IMR-90 (cell line): ENCODE measurements at regions not wholly inside any gene's neighbourhood (a gene's known extent, or its start where the extent isn't known, plus 50 kb on each side); places are given as distances from the start of the nearest gene placed in this dataset.

Experiments used
- ATAC-seq: fragments of 200-7000 bp; cut with Tn5 transposase; 2 replicates; pipeline ENCODE4 v1.9.1; 2020; ENCODE audit warnings: low read depth, mild to moderate bottlenecking, moderate library complexity
- BruUV-seq: library from RNA; stranded (reverse); fragments of 400-500 nt; replicated peaks from 2 replicates; lab custom pipeline; 2021; lab: Mats Ljungman, UMichigan
- CTCF ChIA-PET: fragments of 300-600 bp; formaldehyde crosslinking; extraction: SDS; loops from one replicate; lab custom pipeline; 2021; ENCODE audit warnings: antibody characterized with exemption; lab: Yijun Ruan, JAX
- POLR2A ChIA-PET: fragments of 300-600 bp; sonication (Branson Sonifier 250); formaldehyde crosslinking; loops from one replicate; lab custom pipeline; 2022; ENCODE audit warnings: antibody characterized with exemption; ENCODE audit not compliant: unreplicated experiment; lab: Charles Lee
- DNase-seq: peaks from one replicate; pipeline ENCODE4 v3.0.0; 2013
- H2AFZ ChIP-seq: replicated peaks from 2 replicates; pipeline ENCODE3; 2013; ENCODE audit warnings: low read length, mild to moderate bottlenecking; ENCODE audit not compliant: poor library complexity
- H2AK5ac ChIP-seq: 2 replicates; pipeline ENCODE4 v1.6.1; 2013; ENCODE audit warnings: low read depth, low read length, inconsistent platforms
- H2AK9ac ChIP-seq: replicated peaks from 2 replicates; pipeline ENCODE3; 2013; ENCODE audit warnings: mild to moderate bottlenecking, low read depth, low read length, moderate library complexity; ENCODE audit not compliant: poor library complexity
- H2BK120ac ChIP-seq: 2 replicates; pipeline ENCODE4 v1.6.1; 2013; ENCODE audit warnings: low read depth, low read length, inconsistent platforms
- H2BK15ac ChIP-seq: 3 replicates; pipeline ENCODE4 v1.6.1; 2013; ENCODE audit warnings: low read depth, low read length, inconsistent platforms
- H2BK20ac ChIP-seq: 2 replicates; pipeline ENCODE4 v1.6.1; 2013; ENCODE audit warnings: low read depth, mild to moderate bottlenecking, inconsistent platforms, low read length, moderate library complexity
- H2BK5ac ChIP-seq: 2 replicates; pipeline ENCODE4 v1.6.1; 2013; ENCODE audit warnings: mild to moderate bottlenecking, low read depth, low read length, inconsistent platforms; ENCODE audit not compliant: poor library complexity, severe bottlenecking
- H3K14ac ChIP-seq: replicated peaks from 2 replicates; pipeline ENCODE4 v1.6.1; 2013; ENCODE audit warnings: low read depth, low read length, inconsistent platforms
- H3K18ac ChIP-seq: 2 replicates; pipeline ENCODE4 v1.6.1; 2013; ENCODE audit warnings: low read depth, low read length, control low read depth
- H3K23ac ChIP-seq: 2 replicates; pipeline ENCODE4 v1.6.1; 2013; ENCODE audit warnings: low read depth, low read length, inconsistent platforms
- H3K27ac ChIP-seq: 2 replicates; pipeline ENCODE4 v1.5.1; 2013; ENCODE audit warnings: mild to moderate bottlenecking, control low read depth, low read length; ENCODE audit not compliant: insufficient read depth
- H3K27me3 ChIP-seq: 2 replicates; pipeline ENCODE4 v1.6.1; 2013; ENCODE audit warnings: low read length; ENCODE audit not compliant: control insufficient read depth, insufficient read depth
- H3K36me3 ChIP-seq: 2 replicates; pipeline ENCODE4 v1.6.1; 2013; ENCODE audit warnings: low read length, mixed read lengths; ENCODE audit not compliant: control insufficient read depth, insufficient read depth
- H3K4ac ChIP-seq: 2 replicates; pipeline ENCODE4 v1.6.1; 2013; ENCODE audit warnings: low read depth, low read length, inconsistent platforms
- H3K4me1 ChIP-seq: 2 replicates; pipeline ENCODE4 v1.6.1; 2013; ENCODE audit warnings: low read length, mixed read lengths; ENCODE audit not compliant: control insufficient read depth, insufficient read depth
- H3K4me2 ChIP-seq: 2 replicates; pipeline ENCODE4 v1.6.1; 2013; ENCODE audit warnings: low read depth, mild to moderate bottlenecking, control low read depth, low read length, moderate library complexity
- H3K4me3 ChIP-seq: 2 replicates; pipeline ENCODE4 v1.5.1; 2013; ENCODE audit warnings: low read depth, mild to moderate bottlenecking, control low read depth, low read length, moderate library complexity; ENCODE audit not compliant: insufficient read depth
- H3K56ac ChIP-seq: 2 replicates; pipeline ENCODE4 v1.6.1; 2013; ENCODE audit warnings: low read length, inconsistent platforms; ENCODE audit not compliant: insufficient read depth; ENCODE audit errors: extremely low read depth
- H3K79me1 ChIP-seq, 2 experiments: 2 replicates each; pipeline ENCODE4 v1.6.1; 2013; ENCODE audit warnings: low read length in 2 of 2, inconsistent platforms in 1 of 2, low read depth in 1 of 2
- H3K9ac ChIP-seq: 2 replicates; pipeline ENCODE4 v1.6.1; 2013; ENCODE audit warnings: low read depth, low read length, control low read depth
- H3K9me1 ChIP-seq: 2 replicates; pipeline ENCODE4 v1.6.1; 2013; ENCODE audit warnings: low read length, inconsistent platforms; ENCODE audit not compliant: insufficient read depth
- H3K9me3 ChIP-seq: 2 replicates; pipeline ENCODE4 v1.6.1; 2013; ENCODE audit warnings: low read length; ENCODE audit not compliant: control insufficient read depth, insufficient read depth
- H4K20me1 ChIP-seq: 2 replicates; pipeline ENCODE4 v1.6.1; 2013; ENCODE audit warnings: low read length, inconsistent platforms; ENCODE audit not compliant: insufficient read depth
- H4K5ac ChIP-seq: 2 replicates; pipeline ENCODE4 v1.6.1; 2013; ENCODE audit warnings: mild to moderate bottlenecking, low read depth, low read length, control low read depth
- H4K8ac ChIP-seq, 2 experiments: 2 replicates each; pipeline ENCODE4 v1.6.1; 2013; ENCODE audit warnings: low read depth in 2 of 2, low read length in 2 of 2, control low read depth in 1 of 2, inconsistent platforms in 1 of 2
- H4K91ac ChIP-seq: 2 replicates; pipeline ENCODE4 v1.6.1; 2013; ENCODE audit warnings: low read depth, low read length, inconsistent platforms; ENCODE audit not compliant: insufficient read depth
- BHLHE40 ChIP-seq: fragments of 150-350 bp; IDR thresholded peaks from 2 replicates; pipeline ENCODE4 v1.6.1; 2016; ENCODE audit warnings: mild to moderate bottlenecking, low read depth, low read length
- CEBPB ChIP-seq: IDR thresholded peaks from 2 replicates; pipeline ENCODE4 v1.6.1; 2012; ENCODE audit warnings: low read depth, low read length, improper control_type of control experiment
- CHD1 ChIP-seq: IDR thresholded peaks from 2 replicates; pipeline ENCODE4 v1.6.1; 2012; ENCODE audit warnings: low read depth, low read length, improper control_type of control experiment
- MAFK ChIP-seq: IDR thresholded peaks from 2 replicates; pipeline ENCODE4 v1.6.1; 2012; ENCODE audit warnings: low read depth, low read length, improper control_type of control experiment
- MAZ ChIP-seq: IDR thresholded peaks from 2 replicates; pipeline ENCODE4 v1.6.1; 2012; ENCODE audit warnings: low read depth, mild to moderate bottlenecking, low read length, improper control_type of control experiment, moderate library complexity, borderline replicate concordance
- MXI1 ChIP-seq: IDR thresholded peaks from 2 replicates; pipeline ENCODE4 v1.6.1; 2012; ENCODE audit warnings: low read depth, mild to moderate bottlenecking, low read length, moderate library complexity, borderline replicate concordance
- NFE2L2 ChIP-seq: fragments of 150-350 bp; IDR thresholded peaks from 2 replicates; pipeline ENCODE4 v1.6.1; 2016; ENCODE audit warnings: low read depth, mild to moderate bottlenecking, low read length
- RFX5 ChIP-seq: IDR thresholded peaks from 2 replicates; pipeline ENCODE4 v1.8.0; 2012; ENCODE audit warnings: low read depth, mild to moderate bottlenecking, low read length, moderate library complexity
- SMC3 ChIP-seq: fragments of 150-350 bp; IDR thresholded peaks from 2 replicates; pipeline ENCODE4 v1.6.1; 2016; ENCODE audit warnings: low read depth, mild to moderate bottlenecking, antibody characterized with exemption, low read length, moderate library complexity
- WGBS, 2 experiments: methylation state at CpG; one replicate each; pipeline versions ENCODE4 v1.1.5 to v1.1.7; 2013; ENCODE audit warnings: missing lambda C conversion rate in 2 of 2; ENCODE audit not compliant: insufficient read length in 1 of 2; ENCODE audit errors: extremely low coverage in 2 of 2; 5-methylcytosine and 5-hydroxymethylcytosine counted together
- dilution Hi-C: fragments of 300-500 bp; cut with HindIII; formaldehyde crosslinking; loops from one replicate; pipeline ENCODE4 v1.14.3; 2018; ENCODE audit warnings: low sequenced_read_pairs; ENCODE audit not compliant: unreplicated experiment
- in situ Hi-C: fragments of 300-500 bp; cut with MboI; formaldehyde crosslinking; loops from 3 replicates; pipeline ENCODE4 v1.14.3; 2019; ENCODE audit warnings: low sequenced_read_pairs, inconsistent platforms, mixed read lengths
- intact Hi-C: fragments of 100-400 bp; cut with micrococcal nuclease; formaldehyde crosslinking; loops from 2 replicates; pipeline ENCODE4 v1.10.0; 2022
- TF ChIP-seq, protein P1 (sequence below): conservative IDR thresholded peaks from 2 replicates; pipeline ENCODE4 v1.5.1; 2012; ENCODE audit warnings: mild to moderate bottlenecking, low read depth, low read length, improper control_type of control experiment

- Histone ChIP-seq H3K14ac (no peak overlapping the region), H3K27me3 (no peaks in the 10 kb centered on the region), H2BK120ac (no peak overlapping the region), H3K18ac (no peak overlapping the region), H4K20me1 (no peaks in the 10 kb centered on the region), H3K23ac (no peak overlapping the region), H4K8ac (no peak overlapping the region), H3K56ac (no peak overlapping the region), H3K4me2 (no peak overlapping the region), H2AFZ (no peak overlapping the region), H3K4ac (no peak overlapping the region), H3K9me3 (no peaks in the 10 kb centered on the region), H3K4me1 (no peaks in the 10 kb centered on the region), H3K79me1 (no peaks in the 10 kb centered on the region), H4K5ac (no peak overlapping the region), H4K91ac (no peak overlapping the region), H2BK15ac (no peak overlapping the region), H3K9me1 (no peaks in the 10 kb centered on the region), H2AK9ac (no peak overlapping the region), H2AK5ac (no peak overlapping the region), H3K27ac (no peak overlapping the region), H2BK20ac (no peak overlapping the region), H3K9ac (no peak overlapping the region), H3K4me3 (no peak overlapping the region), H3K36me3 (no peaks in the 10 kb centered on the region), H2BK5ac (no peak overlapping the region)
- intact Hi-C loops (no loop called here), in situ Hi-C loops (no loop called here), dilution Hi-C loops (no loop called here)
- no peak for TF ChIP-seq SMC3
- TF ChIP-seq MAZ: no peak
- TF ChIP-seq MXI1: no peak
- no peak for TF ChIP-seq CHD1
- no peak for TF ChIP-seq MAFK
- no peak for TF ChIP-seq BHLHE40
- TF ChIP-seq NFE2L2: no peak
- TF ChIP-seq CEBPB: no peak
- TF ChIP-seq, protein P1, sequence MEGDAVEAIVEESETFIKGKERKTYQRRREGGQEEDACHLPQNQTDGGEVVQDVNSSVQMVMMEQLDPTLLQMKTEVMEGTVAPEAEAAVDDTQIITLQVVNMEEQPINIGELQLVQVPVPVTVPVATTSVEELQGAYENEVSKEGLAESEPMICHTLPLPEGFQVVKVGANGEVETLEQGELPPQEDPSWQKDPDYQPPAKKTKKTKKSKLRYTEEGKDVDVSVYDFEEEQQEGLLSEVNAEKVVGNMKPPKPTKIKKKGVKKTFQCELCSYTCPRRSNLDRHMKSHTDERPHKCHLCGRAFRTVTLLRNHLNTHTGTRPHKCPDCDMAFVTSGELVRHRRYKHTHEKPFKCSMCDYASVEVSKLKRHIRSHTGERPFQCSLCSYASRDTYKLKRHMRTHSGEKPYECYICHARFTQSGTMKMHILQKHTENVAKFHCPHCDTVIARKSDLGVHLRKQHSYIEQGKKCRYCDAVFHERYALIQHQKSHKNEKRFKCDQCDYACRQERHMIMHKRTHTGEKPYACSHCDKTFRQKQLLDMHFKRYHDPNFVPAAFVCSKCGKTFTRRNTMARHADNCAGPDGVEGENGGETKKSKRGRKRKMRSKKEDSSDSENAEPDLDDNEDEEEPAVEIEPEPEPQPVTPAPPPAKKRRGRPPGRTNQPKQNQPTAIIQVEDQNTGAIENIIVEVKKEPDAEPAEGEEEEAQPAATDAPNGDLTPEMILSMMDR: no peak
- no peak for TF ChIP-seq RFX5
- ChIA-PET CTCF (no interaction called here), POLR2A (no interaction called here)
- WGBS, 2 experiments: no CpG with 5 or more reads among the region's 2 CpGs
- BruUV-seq: no TSS peak
- no peak for ATAC-seq
- DNase-seq: no peak
These were observed 160.4 kb downstream of the PRDM6 start for GRCh38 chr5:123249446-123249845.
